Activated B cell treated with CpG ODN at 0.5 μM for 24 hours (primary cell): ENCODE measurements at regions not wholly inside any gene's neighbourhood (a gene's known extent, or its start where the extent isn't known, plus 50 kb on each side); places are given as distances from the start of the nearest gene placed in this dataset.

Source experiments
- ATAC-seq: fragments of 200-7000 bp; cut with Tn5 transposase; one replicate; pipeline ENCODE4 v1.10.0; 2021; ENCODE audit warnings: low read depth, mild to moderate bottlenecking, moderate library complexity
- CTCF ChIA-PET: fragments of 350-600 bp; sonication (Branson Sonifier 250); formaldehyde crosslinking; loops from one replicate; lab custom pipeline; 2021; ENCODE audit warnings: antibody characterized with exemption; lab: Charles Lee
- POLR2A ChIA-PET: fragments of 350-600 bp; sonication (Branson Sonifier 250); formaldehyde crosslinking; loops from one replicate; lab custom pipeline; 2021; ENCODE audit warnings: antibody characterized with exemption; lab: Charles Lee
- DNase-seq: peaks from one replicate; pipeline ENCODE4 v3.0.0; 2022
- H3K27ac Mint-ChIP-seq: one replicate; pipeline ENCODE4 v1.8.0; 2020; ENCODE audit warnings: mixed read lengths
- H3K27me3 Mint-ChIP-seq: one replicate; pipeline ENCODE4 v1.8.0; 2021; ENCODE audit warnings: mixed read lengths
- H3K36me3 Mint-ChIP-seq: one replicate; pipeline ENCODE4 v1.8.0; 2021; ENCODE audit warnings: low read depth, mixed read lengths
- H3K4me1 Mint-ChIP-seq: one replicate; pipeline ENCODE4 v1.8.0; 2021; ENCODE audit warnings: mixed read lengths
- H3K4me3 Mint-ChIP-seq: one replicate; pipeline ENCODE4 v1.8.0; 2020; ENCODE audit warnings: mild to moderate bottlenecking, mixed read lengths
- H3K9me3 Mint-ChIP-seq: one replicate; pipeline ENCODE4 v1.8.0; 2020; ENCODE audit warnings: mixed read lengths
- CTCF ChIP-seq: fragments of 200-600 bp; IDR thresholded peaks from one replicate; pipeline ENCODE4 v1.8.0; 2022; ENCODE audit warnings: antibody characterized with exemption, mild to moderate bottlenecking
- intact Hi-C: fragments of 100-400 bp; cut with micrococcal nuclease; formaldehyde crosslinking; loops from one replicate; pipeline ENCODE4 v1.15.1; 2024

- Mint-ChIP-seq H3K4me3 (no peak overlapping the region), H3K27me3 (peaks cover 12% of the 10 kb centered on the region), H3K36me3 (no peaks in the 10 kb centered on the region), H3K4me1 (peaks cover 6% of the 10 kb centered on the region), H3K27ac (no peak overlapping the region), H3K9me3 (no peaks in the 10 kb centered on the region)
- TF ChIP-seq CTCF, result no peak
- ChIA-PET CTCF (no interaction called here), POLR2A (no interaction called here)
- DNase-seq (no peak), ATAC-seq (no peak)
- intact Hi-C loops, result no loop called here
These were observed 102.6 kb upstream of the WDR11 start for GRCh38 chr10:120748519-120748918.

GRCh38 chr10:120749072-120749471, 102.1 kb upstream of the WDR11 start:
- Mint-ChIP-seq H3K4me1 (peaks cover 6% of the 10 kb centered on the region), H3K36me3 (no peaks in the 10 kb centered on the region), H3K27me3 (peaks cover 12% of the 10 kb centered on the region), H3K27ac (no peak overlapping the region), H3K9me3 (no peaks in the 10 kb centered on the region), H3K4me3 (no peak overlapping the region)
- TF ChIP-seq CTCF, result no peak
- CTCF ChIA-PET, result no interaction called here
- POLR2A ChIA-PET, result no interaction called here
- no peak for ATAC-seq
- intact Hi-C loops, result no loop called here
- DNase-seq, result no peak

GRCh38 chr10:120749856-120750566, 101.2 kb upstream of the WDR11 start:
- no peak overlapping the region for H3K4me3 Mint-ChIP-seq
- peaks cover 7% of the 10 kb centered on the region for H3K27me3 Mint-ChIP-seq
- H3K27ac Mint-ChIP-seq, result no peak overlapping the region
- H3K36me3 Mint-ChIP-seq, result no peaks in the 10 kb centered on the region
- ChIA-PET CTCF (no interaction called here), POLR2A (no interaction called here)
- H3K4me1 Mint-ChIP-seq, result peaks cover 6% of the 10 kb centered on the region
- no peak for TF ChIP-seq CTCF
- ATAC-seq (peak; percentile 21), DNase-seq (no peak)
- no peaks in the 10 kb centered on the region for H3K9me3 Mint-ChIP-seq
- intact Hi-C loops, result no loop called here

GRCh38 chr10:120755771-120756170, 95.4 kb upstream of the WDR11 start:
- ATAC-seq (no peak), DNase-seq (no peak)
- no peaks in the 10 kb centered on the region for H3K4me1 Mint-ChIP-seq
- H3K27me3 Mint-ChIP-seq, result peaks cover 13% of the 10 kb centered on the region
- no peaks in the 10 kb centered on the region for H3K36me3 Mint-ChIP-seq
- no peaks in the 10 kb centered on the region for H3K9me3 Mint-ChIP-seq
- intact Hi-C loops, result no loop called here
- TF ChIP-seq CTCF, result no peak
- no peak overlapping the region for H3K27ac Mint-ChIP-seq
- ChIA-PET POLR2A (no interaction called here), CTCF (no interaction called here)
- H3K4me3 Mint-ChIP-seq, result no peak overlapping the region

- Mint-ChIP-seq H3K9me3 (no peaks in the 10 kb centered on the region), H3K4me1 (no peaks in the 10 kb centered on the region), H3K4me3 (no peak overlapping the region), H3K36me3 (no peaks in the 10 kb centered on the region), H3K27me3 (peaks cover 13% of the 10 kb centered on the region), H3K27ac (no peak overlapping the region)
- ATAC-seq, result no peak
- TF ChIP-seq CTCF, result no peak
- CTCF ChIA-PET, result no interaction called here
- DNase-seq, result no peak
- POLR2A ChIA-PET, result no interaction called here
- intact Hi-C loops, result no loop called here
These were observed 90.9 kb upstream of the WDR11 start for GRCh38 chr10:120760253-120760652.
